ENCODE measurements at regions not wholly inside any gene's neighbourhood (a gene's known extent, or its start where the extent isn't known, plus 50 kb on each side); places are given as distances from the start of the nearest gene placed in this dataset.

DNA sequence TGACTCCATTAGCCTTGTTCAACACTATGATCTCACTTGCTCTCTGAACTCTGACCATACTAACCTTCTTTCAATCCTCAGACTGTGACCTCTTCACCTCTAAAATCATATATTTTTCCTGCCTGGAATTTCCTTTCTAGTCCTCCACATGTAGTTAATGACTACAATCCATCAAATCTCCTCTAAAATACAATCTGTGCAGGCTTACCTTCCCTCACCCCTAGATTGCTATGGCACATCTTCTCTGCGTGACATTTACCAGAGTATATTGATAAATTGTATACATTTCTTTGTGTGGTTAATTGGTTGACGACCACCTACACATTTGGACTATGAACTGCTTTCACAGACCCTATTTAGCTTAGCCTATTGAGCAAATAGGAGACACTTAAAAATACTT is 1330.2 kb upstream of the TENM4 start:
- TF ChIP-seq, protein P1, sequence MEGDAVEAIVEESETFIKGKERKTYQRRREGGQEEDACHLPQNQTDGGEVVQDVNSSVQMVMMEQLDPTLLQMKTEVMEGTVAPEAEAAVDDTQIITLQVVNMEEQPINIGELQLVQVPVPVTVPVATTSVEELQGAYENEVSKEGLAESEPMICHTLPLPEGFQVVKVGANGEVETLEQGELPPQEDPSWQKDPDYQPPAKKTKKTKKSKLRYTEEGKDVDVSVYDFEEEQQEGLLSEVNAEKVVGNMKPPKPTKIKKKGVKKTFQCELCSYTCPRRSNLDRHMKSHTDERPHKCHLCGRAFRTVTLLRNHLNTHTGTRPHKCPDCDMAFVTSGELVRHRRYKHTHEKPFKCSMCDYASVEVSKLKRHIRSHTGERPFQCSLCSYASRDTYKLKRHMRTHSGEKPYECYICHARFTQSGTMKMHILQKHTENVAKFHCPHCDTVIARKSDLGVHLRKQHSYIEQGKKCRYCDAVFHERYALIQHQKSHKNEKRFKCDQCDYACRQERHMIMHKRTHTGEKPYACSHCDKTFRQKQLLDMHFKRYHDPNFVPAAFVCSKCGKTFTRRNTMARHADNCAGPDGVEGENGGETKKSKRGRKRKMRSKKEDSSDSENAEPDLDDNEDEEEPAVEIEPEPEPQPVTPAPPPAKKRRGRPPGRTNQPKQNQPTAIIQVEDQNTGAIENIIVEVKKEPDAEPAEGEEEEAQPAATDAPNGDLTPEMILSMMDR (conservative IDR thresholded peaks at IDR 0.05 in 1 of 2, IDR thresholded peaks at IDR 0.05 in 1 of 2; ENCODE audit: extremely low read depth in 1 of 2, insufficient read depth in 1 of 2, low read depth in 1 of 2, low read length in 2 of 2): no peak
- TF ChIP-seq EZH2 (IDR thresholded peaks at IDR 0.05; ENCODE audit: borderline replicate concordance, low read length): no peak

Measured in mammary epithelial cell (primary cell).